ENCODE measurements at regions not wholly inside any gene's neighbourhood (a gene's known extent, or its start where the extent isn't known, plus 50 kb on each side); places are given as distances from the start of the nearest gene placed in this dataset.
"Not testable (repeated sequence)": the region's sequence is repeated elsewhere in the genome, so short reads cannot be mapped to it uniquely, and the experiment has no call there.

GRCh38 chrX:79482686-79483085 lies 115.6 kb upstream of the ITM2A start:
- DNase-seq, result no peak

GRCh38 chrX:79477691-79478090 lies 110.6 kb upstream of the ITM2A start:
- DNase-seq, result no peak

GRCh38 chrX:79466636-79467035 lies 99.5 kb upstream of the ITM2A start:
- no peak for DNase-seq

- DNase-seq, result no peak
Measured at GRCh38 chrX:79462458-79462857, 95.3 kb upstream of the ITM2A start.

- not testable (repeated sequence) for DNase-seq
Measured at GRCh38 chrX:79456593-79456992, 89.5 kb upstream of the ITM2A start.

- DNase-seq, result no peak
Measured at GRCh38 chrX:79452881-79453280, 85.7 kb upstream of the ITM2A start.

GRCh38 chrX:79444694-79445210 lies 77.6 kb upstream of the ITM2A start:
- DNase-seq, result no peak

GRCh38 chrX:79443121-79443520 lies 76.0 kb upstream of the ITM2A start:
- DNase-seq, result no peak

GRCh38 chrX:79440336-79440735 lies 73.2 kb upstream of the ITM2A start:
- DNase-seq, result no peak

Measured in activated CD4-positive, alpha-beta T cell treated with anti-CD3 and anti-CD28 coated beads, Interleukin-10, Interleukin-2, amounts not matched to agents 100 ng/mL and 50 ng/mL, durations not matched to agents 16 hours and 8 hours (primary cell).